SJCRH30 (cell line): ENCODE measurements at regions not wholly inside any gene's neighbourhood (a gene's known extent, or its start where the extent isn't known, plus 50 kb on each side); places are given as distances from the start of the nearest gene placed in this dataset.
"Not testable (repeated sequence)": the region's sequence is repeated elsewhere in the genome, so short reads cannot be mapped to it uniquely, and the experiment has no call there.

Experiments
- DNase-seq, 2 experiments: peaks; one replicate each; pipeline ENCODE4 v3.0.0-alpha.2; 2015 to 2020
- H3K27ac ChIP-seq: fragments of 250-450 bp; sonication (Bioruptor Pico); 2 replicates; pipeline ENCODE4 v1.5.1; 2020; ENCODE audit warnings: mild to moderate bottlenecking, moderate library complexity
- H3K27me3 ChIP-seq: fragments of 250-450 bp; sonication (Bioruptor Pico); 2 replicates; pipeline ENCODE4 v1.5.1; 2020; ENCODE audit warnings: mild to moderate bottlenecking, moderate library complexity
- H3K36me3 ChIP-seq: fragments of 250-450 bp; sonication (Bioruptor Pico); 2 replicates; pipeline ENCODE4 v1.5.1; 2020; ENCODE audit warnings: mild to moderate bottlenecking, moderate library complexity
- H3K4me1 ChIP-seq: fragments of 250-450 bp; sonication (Bioruptor Pico); 2 replicates; pipeline ENCODE4 v1.5.1; 2020; ENCODE audit warnings: mild to moderate bottlenecking, moderate library complexity
- H3K4me3 ChIP-seq: fragments of 250-450 bp; sonication (Bioruptor Pico); 2 replicates; pipeline ENCODE4 v1.5.1; 2020; ENCODE audit warnings: mild to moderate bottlenecking, moderate library complexity
- H3K9me3 ChIP-seq: fragments of 250-450 bp; sonication (Bioruptor Pico); replicated peaks from 2 replicates; pipeline ENCODE4 v1.5.1; 2020; ENCODE audit warnings: mild to moderate bottlenecking, moderate library complexity

GRCh38 chr9:101930783-101931182 lies 192.3 kb upstream of the GRIN3A start:
- Histone ChIP-seq H3K27me3 (no peaks in the 10 kb centered on the region), H3K36me3 (no peaks in the 10 kb centered on the region), H3K9me3 (no peaks in the 10 kb centered on the region), H3K4me3 (no peak overlapping the region), H3K27ac (no peak overlapping the region), H3K4me1 (no peaks in the 10 kb centered on the region)
- no peak for DNase-seq

GRCh38 chr9:101925498-101925897 lies 187.1 kb upstream of the GRIN3A start:
- DNase-seq = no peak
- H3K4me1 ChIP-seq = no peaks in the 10 kb centered on the region
- H3K27me3 ChIP-seq = no peaks in the 10 kb centered on the region
- H3K36me3 ChIP-seq = no peaks in the 10 kb centered on the region
- H3K4me3 ChIP-seq = no peak overlapping the region
- H3K27ac ChIP-seq = no peak overlapping the region
- H3K9me3 ChIP-seq = no peaks in the 10 kb centered on the region

- no peaks in the 10 kb centered on the region for H3K9me3 ChIP-seq
- DNase-seq = peak in 1 of 2 experiments; percentile 14
- H3K4me1 ChIP-seq = no peaks in the 10 kb centered on the region
- no peaks in the 10 kb centered on the region for H3K27me3 ChIP-seq
- no peaks in the 10 kb centered on the region for H3K36me3 ChIP-seq
- no peak overlapping the region for H3K27ac ChIP-seq
- H3K4me3 ChIP-seq = no peak overlapping the region
These were observed 185.0 kb upstream of the GRIN3A start for GRCh38 chr9:101923451-101923850.

GRCh38 chr9:101916948-101917347 lies 178.5 kb upstream of the GRIN3A start:
- not testable (repeated sequence) for H3K9me3 ChIP-seq, H3K27me3 ChIP-seq, H3K4me1 ChIP-seq, DNase-seq, H3K27ac ChIP-seq, H3K4me3 ChIP-seq, H3K36me3 ChIP-seq

GRCh38 chr9:101915482-101915881 lies 177.0 kb upstream of the GRIN3A start:
- H3K9me3 ChIP-seq = no peaks in the 10 kb centered on the region

GRCh38 chr9:101912698-101913097 lies 174.3 kb upstream of the GRIN3A start:
- H3K4me3 ChIP-seq = no peak overlapping the region
- no peaks in the 10 kb centered on the region for H3K4me1 ChIP-seq
- H3K36me3 ChIP-seq = no peaks in the 10 kb centered on the region
- no peak for DNase-seq
- H3K27ac ChIP-seq = no peak overlapping the region
- no peaks in the 10 kb centered on the region for H3K9me3 ChIP-seq
- no peaks in the 10 kb centered on the region for H3K27me3 ChIP-seq

More at GRCh38 chr9:101915482-101915881, 177.0 kb upstream of the GRIN3A start:
- Histone ChIP-seq H3K27ac (no peak overlapping the region), H3K4me3 (no peak overlapping the region), H3K36me3 (no peaks in the 10 kb centered on the region), H3K27me3 (no peaks in the 10 kb centered on the region), H3K4me1 (no peaks in the 10 kb centered on the region)
- no peak for DNase-seq

GRCh38 chr9:101907466-101907865 lies 169.0 kb upstream of the GRIN3A start:
- no peak overlapping the region for H3K27ac ChIP-seq
- no peaks in the 10 kb centered on the region for H3K9me3 ChIP-seq
- no peaks in the 10 kb centered on the region for H3K27me3 ChIP-seq
- H3K36me3 ChIP-seq = no peaks in the 10 kb centered on the region
- DNase-seq = no peak
- H3K4me3 ChIP-seq = no peak overlapping the region
- no peaks in the 10 kb centered on the region for H3K4me1 ChIP-seq

GRCh38 chr9:101904845-101905244 lies 166.4 kb upstream of the GRIN3A start:
- DNase-seq = no peak
- Histone ChIP-seq H3K36me3 (no peaks in the 10 kb centered on the region), H3K4me1 (no peaks in the 10 kb centered on the region), H3K9me3 (no peaks in the 10 kb centered on the region), H3K4me3 (no peak overlapping the region), H3K27ac (no peak overlapping the region), H3K27me3 (0 out of 2 replicates have a peak, but pooled peaks cover 3% of the 10 kb centered on the region)

- Histone ChIP-seq H3K4me1 (no peaks in the 10 kb centered on the region), H3K9me3 (no peaks in the 10 kb centered on the region)
- no peak for DNase-seq
These were observed 163.6 kb upstream of the GRIN3A start for GRCh38 chr9:101902051-101902450.

GRCh38 chr9:101897196-101897595 lies 158.7 kb upstream of the GRIN3A start:
- Histone ChIP-seq H3K27ac (no peak overlapping the region), H3K36me3 (no peaks in the 10 kb centered on the region), H3K27me3 (peaks cover under 1% of the 10 kb centered on the region; the same call in 1 of the 2 replicates), H3K4me3 (no peak overlapping the region), H3K4me1 (no peaks in the 10 kb centered on the region), H3K9me3 (no peaks in the 10 kb centered on the region)
- DNase-seq = no peak

More at GRCh38 chr9:101902051-101902450, 163.6 kb upstream of the GRIN3A start:
- H3K27ac ChIP-seq = no peak overlapping the region
- 0 out of 2 replicates have a peak, but pooled peaks cover 3% of the 10 kb centered on the region for H3K27me3 ChIP-seq
- no peak overlapping the region for H3K4me3 ChIP-seq
- no peaks in the 10 kb centered on the region for H3K36me3 ChIP-seq

GRCh38 chr9:101893661-101894646 lies 155.5 kb upstream of the GRIN3A start:
- DNase-seq = no peak
- H3K4me3 ChIP-seq = no peak overlapping the region
- H3K27ac ChIP-seq = no peak overlapping the region
- H3K27me3 ChIP-seq = no peaks in the 10 kb centered on the region; the same call in 1 of the 2 replicates
- H3K4me1 ChIP-seq = no peaks in the 10 kb centered on the region
- no peaks in the 10 kb centered on the region for H3K36me3 ChIP-seq
- no peaks in the 10 kb centered on the region for H3K9me3 ChIP-seq

- Histone ChIP-seq H3K27me3 (peaks cover 3% of the 10 kb centered on the region; the same call in 1 of the 2 replicates), H3K9me3 (no peaks in the 10 kb centered on the region), H3K4me1 (no peaks in the 10 kb centered on the region), H3K27ac (no peak overlapping the region), H3K4me3 (no peak overlapping the region), H3K36me3 (no peaks in the 10 kb centered on the region)
- DNase-seq = no peak
These were observed 143.1 kb upstream of the GRIN3A start for GRCh38 chr9:101881508-101881907.

GRCh38 chr9:101880846-101881245 lies 142.4 kb upstream of the GRIN3A start:
- H3K9me3 ChIP-seq = no peaks in the 10 kb centered on the region

GRCh38 chr9:101878734-101879133 lies 140.3 kb upstream of the GRIN3A start:
- H3K27ac ChIP-seq = no peak overlapping the region
- no peak overlapping the region for H3K4me3 ChIP-seq
- H3K4me1 ChIP-seq = no peaks in the 10 kb centered on the region
- H3K27me3 ChIP-seq = peaks cover 5% of the 10 kb centered on the region; the same call in 1 of the 2 replicates
- H3K9me3 ChIP-seq = no peaks in the 10 kb centered on the region
- DNase-seq = no peak
- no peaks in the 10 kb centered on the region for H3K36me3 ChIP-seq

More at GRCh38 chr9:101880846-101881245, 142.4 kb upstream of the GRIN3A start:
- Histone ChIP-seq H3K27me3 (peaks cover 3% of the 10 kb centered on the region; the same call in 1 of the 2 replicates), H3K27ac (no peak overlapping the region), H3K4me1 (no peaks in the 10 kb centered on the region), H3K4me3 (no peak overlapping the region), H3K36me3 (no peaks in the 10 kb centered on the region)
- no peak for DNase-seq

GRCh38 chr9:101877439-101877838 lies 139.0 kb upstream of the GRIN3A start:
- Histone ChIP-seq H3K4me3 (no peak overlapping the region), H3K9me3 (no peaks in the 10 kb centered on the region), H3K27ac (no peak overlapping the region), H3K36me3 (no peaks in the 10 kb centered on the region), H3K4me1 (no peaks in the 10 kb centered on the region), H3K27me3 (peaks cover 3% of the 10 kb centered on the region; the same call in 1 of the 2 replicates)
- DNase-seq = no peak
